ENCODE measurements at regions not wholly inside any gene's neighbourhood (a gene's known extent, or its start where the extent isn't known, plus 50 kb on each side); places are given as distances from the start of the nearest gene placed in this dataset.
"Not testable (repeated sequence)": the region's sequence is repeated elsewhere in the genome, so short reads cannot be mapped to it uniquely, and the experiment has no call there.

DNA sequence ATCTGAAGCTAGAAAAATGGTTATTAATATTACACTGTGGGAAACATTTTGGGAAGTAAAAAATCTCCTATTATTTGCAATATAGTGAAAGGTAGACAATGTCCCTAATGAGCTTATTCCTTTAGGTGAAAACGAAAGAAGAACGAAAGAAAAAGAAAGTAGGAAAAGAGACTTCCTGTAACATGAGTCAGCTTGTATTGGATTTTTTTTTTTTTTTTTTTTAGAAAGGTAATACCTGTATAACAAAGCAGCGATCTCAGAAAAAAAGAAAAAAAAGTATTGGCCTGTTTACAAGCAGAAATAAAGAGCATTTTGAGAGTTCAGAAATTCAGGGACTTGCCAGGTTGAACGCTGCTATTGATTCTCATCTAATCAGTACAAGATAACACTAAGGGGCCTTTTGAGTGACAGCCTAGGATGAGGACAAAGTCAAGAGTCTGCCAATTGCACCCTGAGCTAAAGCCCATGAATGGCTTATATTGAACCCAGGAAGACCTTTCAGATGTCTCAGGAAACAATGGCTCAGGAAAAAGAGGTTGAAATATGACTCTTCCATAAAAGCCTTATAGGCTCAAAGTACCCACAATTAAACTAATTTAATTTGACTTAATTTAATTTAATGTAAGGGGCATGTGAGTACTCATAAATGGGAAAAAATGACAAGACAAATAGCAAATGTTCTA, 615.6 kb upstream of the CDH2 start:
- DNase-seq, result no peak

DNA sequence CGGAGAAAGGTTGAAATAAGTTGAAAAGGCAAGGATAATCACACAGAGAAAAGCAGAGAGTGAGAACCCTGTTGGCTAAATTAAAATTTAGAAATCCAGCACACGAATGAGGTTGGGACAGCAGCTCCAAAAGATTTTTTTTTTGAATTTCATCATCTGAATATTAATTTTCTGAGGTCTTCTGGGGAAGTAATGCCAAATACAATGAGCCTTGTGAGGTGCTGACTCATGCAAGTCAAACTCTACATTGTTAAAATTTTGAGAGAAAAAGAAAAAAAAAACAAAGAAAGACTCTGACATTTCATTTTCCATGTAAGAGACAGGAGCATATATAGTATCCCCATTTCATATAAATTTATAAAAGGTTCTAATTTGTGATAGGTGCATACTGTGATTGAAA, 614.2 kb upstream of the CDH2 start:
- no peak for DNase-seq

DNA sequence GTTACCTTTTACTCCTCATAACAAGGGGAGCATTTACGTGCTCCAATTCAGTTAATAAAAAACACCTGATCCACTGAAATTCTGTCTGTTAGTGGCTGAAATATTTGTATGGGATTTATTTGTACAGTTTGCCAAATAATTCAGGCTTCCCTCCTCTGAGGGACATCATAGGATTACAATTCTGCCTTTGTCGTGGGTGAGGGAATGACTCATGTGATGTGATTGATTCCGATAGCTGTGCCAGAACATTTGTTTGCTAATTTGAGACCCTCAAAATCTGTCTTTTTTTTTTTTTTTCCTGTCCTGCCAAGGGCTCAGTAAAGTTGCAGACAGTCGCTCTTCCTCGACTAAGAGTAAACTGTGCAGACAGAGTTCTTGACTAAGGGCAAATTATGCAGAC, 612.6 kb upstream of the CDH2 start:
- DNase-seq, result no peak

GRCh38 chr18:28786926-28787325, 610.0 kb upstream of the CDH2 start:
- no peak for DNase-seq

DNA sequence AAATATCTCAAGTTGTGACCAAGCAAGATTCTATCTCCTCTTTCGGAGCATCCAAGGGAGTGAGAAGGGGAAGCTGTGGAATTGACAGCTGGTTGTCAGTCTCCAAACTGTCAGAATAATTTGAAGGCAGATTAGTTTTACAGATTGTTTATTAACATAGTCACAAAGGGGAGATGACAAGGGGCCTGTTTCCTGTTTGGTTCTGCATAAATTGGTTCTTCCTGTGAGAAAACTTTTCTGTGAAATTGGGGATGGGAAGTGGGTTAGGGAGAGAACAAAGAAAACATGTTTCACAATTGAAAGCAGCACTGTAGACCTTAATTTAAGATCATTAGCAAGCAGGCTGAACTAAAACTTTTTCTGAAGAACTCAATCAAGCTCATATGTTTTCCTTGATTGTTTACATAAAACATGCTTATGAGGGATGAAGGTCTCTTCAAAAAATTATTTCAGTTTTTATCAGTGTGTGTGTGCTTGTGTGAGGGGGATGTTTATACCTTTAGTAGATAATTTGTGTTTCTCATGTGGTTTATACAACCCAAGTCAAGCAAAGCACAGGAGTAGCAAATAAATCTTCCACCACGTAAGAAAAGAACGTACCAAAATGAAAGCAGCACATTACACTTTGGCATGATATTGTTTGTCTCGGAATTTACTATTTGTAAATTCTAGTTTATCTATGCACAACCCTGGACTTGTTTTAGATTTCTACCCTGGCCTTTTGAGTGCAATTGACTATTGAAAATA, 604.9 kb upstream of the CDH2 start:
- no peak for DNase-seq

DNA sequence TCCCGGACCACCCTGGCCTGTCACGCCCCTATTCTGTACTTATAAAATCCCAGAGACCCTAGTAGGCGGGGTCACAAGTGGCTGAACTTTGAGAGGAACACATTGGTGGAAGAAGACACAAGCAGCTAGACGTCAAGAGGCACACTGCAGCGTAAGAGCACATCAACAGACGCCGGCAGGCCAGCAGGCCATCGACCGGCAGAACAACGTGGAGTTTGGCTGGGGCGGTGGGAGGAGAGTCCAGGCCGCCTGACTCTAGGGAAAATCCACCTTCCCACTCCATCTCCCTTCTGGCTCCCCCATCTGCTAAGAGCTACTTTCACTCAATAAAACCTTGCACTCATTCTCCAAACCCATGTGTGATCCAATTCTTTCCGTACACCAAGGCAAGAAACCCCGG, 601.8 kb upstream of the CDH2 start:
- DNase-seq, result no peak

DNA sequence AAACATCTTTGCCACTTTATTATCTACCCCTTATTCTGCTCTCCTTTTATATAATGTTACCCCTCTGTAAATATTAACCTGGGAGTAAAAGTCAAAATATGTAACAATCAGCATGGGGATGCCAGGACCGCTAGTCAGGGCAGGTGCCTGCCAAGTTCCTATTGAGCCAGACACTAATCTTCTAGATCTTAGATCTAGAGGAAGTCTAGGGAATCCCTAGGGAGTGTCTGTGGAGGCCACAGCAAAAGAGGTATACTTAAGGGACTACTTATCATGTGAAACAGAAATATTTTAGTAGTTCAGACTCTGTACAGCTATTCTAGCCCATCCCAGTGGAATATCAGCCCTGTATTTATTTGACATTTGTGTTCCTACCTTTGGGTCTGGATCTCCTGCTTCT, 600.8 kb upstream of the CDH2 start:
- no peak for DNase-seq

GRCh38 chr18:28771849-28772248, 594.9 kb upstream of the CDH2 start:
- DNase-seq, result no peak

GRCh38 chr18:28768791-28769768, 592.1 kb upstream of the CDH2 start:
- no peak for DNase-seq

- DNase-seq, result no peak
Measured at GRCh38 chr18:28767727-28768211, 590.8 kb upstream of the CDH2 start.

- no peak for DNase-seq
Measured at GRCh38 chr18:28767201-28767600, 590.3 kb upstream of the CDH2 start.

GRCh38 chr18:28766721-28767120, 589.8 kb upstream of the CDH2 start:
- DNase-seq, result no peak

DNA sequence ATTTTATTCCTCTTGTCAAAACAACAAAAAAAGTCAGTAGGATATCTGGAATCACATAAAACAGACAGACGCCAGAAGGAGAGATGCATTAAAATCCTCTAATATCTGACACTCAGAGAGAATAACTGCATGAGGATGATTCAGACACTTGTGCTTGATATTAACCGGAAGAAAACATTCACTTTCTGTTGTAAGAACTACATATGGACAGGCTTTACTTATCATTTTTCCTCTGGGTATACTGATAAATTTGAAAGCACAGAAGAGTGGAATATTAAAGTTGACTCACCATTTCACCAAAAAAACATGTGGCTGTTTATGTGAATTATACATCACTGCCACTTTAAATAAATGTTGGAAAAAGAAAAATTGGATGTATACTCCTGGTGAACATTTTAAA, 589.1 kb upstream of the CDH2 start:
- DNase-seq, result no peak

DNA sequence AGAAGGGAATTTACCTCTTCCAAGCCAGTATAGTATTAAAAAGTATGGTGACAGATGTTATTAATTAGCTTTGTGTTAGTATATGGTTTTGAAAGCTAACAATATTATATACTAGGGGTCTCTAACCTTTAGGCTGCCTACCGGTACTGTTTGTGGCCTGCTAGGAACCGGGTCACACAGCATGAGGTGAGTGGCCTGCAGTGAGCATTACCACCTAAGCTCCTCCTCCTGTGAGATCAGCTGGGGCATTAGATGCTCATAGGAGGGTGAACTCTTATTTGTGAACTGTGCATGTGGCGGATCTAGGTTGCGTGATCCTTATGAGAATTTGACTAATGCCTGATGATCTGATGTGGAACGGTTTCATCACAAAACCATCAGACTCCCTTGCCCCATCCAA, 583.4 kb upstream of the CDH2 start:
- DNase-seq, result no peak

DNA sequence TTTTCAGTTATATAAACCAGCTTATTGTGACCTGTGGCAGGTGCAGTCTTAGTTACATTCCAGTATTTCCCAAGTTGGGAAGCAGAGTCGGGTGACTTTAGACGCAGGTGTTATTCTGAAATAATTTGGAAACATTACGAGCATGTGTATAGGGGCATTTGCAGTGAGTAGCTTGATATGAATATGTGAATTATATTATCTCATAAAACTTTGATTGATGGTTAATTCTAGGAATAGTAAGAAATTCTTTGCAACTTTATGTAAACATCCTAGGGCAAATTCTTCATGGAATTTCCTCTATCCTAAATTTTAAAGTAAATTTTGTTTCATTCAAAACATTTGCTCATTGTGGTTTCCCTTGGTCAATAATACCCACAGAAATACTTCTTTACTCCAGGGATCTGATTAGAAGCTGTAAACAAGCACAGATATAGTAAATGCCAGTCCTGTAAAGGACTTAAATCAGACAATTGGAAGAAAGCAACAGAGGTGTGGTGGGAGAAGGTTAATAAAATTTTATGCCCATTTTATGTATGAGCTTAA, 580.6 kb upstream of the CDH2 start:
- no peak for DNase-seq

DNA sequence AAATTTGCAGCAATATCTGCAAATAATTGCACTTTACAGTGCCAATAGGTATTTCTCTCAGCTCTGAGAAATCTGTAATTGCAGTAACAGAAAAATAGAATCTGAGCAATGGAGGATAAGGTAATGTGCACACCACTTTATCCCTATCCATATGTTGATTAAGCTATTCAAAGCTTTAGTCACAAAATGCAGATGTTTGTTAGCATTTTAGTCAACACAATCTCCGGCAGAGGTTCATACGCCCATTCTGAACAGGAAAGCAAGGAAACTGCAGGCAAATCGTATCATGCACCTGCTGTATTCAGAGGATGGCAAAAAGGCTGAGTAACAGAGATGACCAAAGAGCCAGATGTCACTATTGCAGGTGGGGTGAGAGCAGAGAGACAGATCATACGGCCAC, 566.2 kb upstream of the CDH2 start:
- DNase-seq, result no peak

- no peak for DNase-seq
Measured at GRCh38 chr18:28740575-28740974, 563.6 kb upstream of the CDH2 start.

GRCh38 chr18:28736951-28737350, 560.0 kb upstream of the CDH2 start:
- DNase-seq, result no peak

GRCh38 chr18:28736223-28736622, 559.3 kb upstream of the CDH2 start:
- DNase-seq, result no peak

DNA sequence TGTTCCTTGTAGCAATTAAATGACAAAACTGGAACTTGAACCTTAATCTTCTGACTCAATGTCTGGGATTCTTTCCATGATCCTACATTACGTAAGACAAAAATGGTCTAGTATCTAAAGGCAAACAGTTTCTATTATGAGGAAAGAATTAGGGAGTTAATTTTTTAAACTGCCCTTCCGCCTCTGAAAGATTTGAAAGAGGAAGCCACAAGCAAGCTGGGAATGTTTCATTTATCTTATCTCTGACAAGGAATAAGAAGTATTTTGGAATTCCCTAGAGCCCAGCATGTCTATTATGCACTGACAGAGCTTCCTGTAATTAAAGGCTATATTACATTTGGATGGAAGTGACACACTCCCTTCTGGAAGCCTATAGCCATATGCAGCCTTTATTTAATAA, 558.8 kb upstream of the CDH2 start:
- no peak for DNase-seq

- DNase-seq, result no peak
Measured at GRCh38 chr18:28729321-28729720, 552.4 kb upstream of the CDH2 start.

GRCh38 chr18:28728891-28729290, 552.0 kb upstream of the CDH2 start:
- no peak for DNase-seq

DNA sequence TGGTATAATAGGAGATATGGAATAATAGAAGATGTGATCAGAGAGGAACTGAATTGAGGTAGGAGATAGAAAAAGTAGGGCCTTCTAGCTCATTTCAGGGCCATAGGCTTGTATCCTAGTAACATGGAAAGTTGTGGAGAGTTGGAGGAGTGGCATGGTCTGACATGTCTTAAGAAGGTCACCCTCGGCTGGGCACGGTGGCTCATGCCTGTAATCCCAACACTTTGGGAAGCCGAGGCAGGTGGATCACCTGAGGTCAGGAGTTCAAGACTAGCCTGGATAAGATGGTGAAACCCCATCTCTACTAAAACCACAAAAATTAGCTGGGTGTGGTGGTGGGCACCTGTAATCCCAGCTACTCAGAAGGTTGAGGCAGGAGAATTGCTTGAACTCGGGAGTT, 550.3 kb upstream of the CDH2 start:
- not testable (repeated sequence) for DNase-seq

Data from KG1 (cell line).